Heart left ventricle (tissue), 13 donors: ENCODE measurements at regions not wholly inside any gene's neighbourhood (a gene's known extent, or its start where the extent isn't known, plus 50 kb on each side); places are given as distances from the start of the nearest gene placed in this dataset.

Source experiments
- CTCF ChIP-seq, 12 donors: fragments of 200-600 bp; sonication (generic) in 4 of 12; IDR thresholded peaks; one replicate each; pipeline versions ENCODE4 v1.5.0 to v1.8.0; 2018 to 2022; ENCODE audit warnings: antibody characterized with exemption in 12 of 12, mild to moderate bottlenecking in 5 of 12
- POLR2A ChIP-seq, 2 donors: fragments of 450-650 bp; IDR thresholded peaks; one replicate each; pipeline ENCODE4 v1.6.1; 2017; ENCODE audit warnings: antibody characterized with exemption in 2 of 2, mild to moderate bottlenecking in 2 of 2, moderate library complexity in 2 of 2
- donor health status: ischemic (EF 13 %, LVEDD 7.1; RV severe dilation, severe dysfunction).
- donor health status: DM: no; HTN: yes; CAD: no.
- donor health status: DM: no; HTN: no; CAD: no.
- donor health status: ischemic (EF 25% LVEDD 6.9; RV normal size, moderate dysfunction).
- donor health status: ischemic (EF 25% LVEDD 5.7; RV mildly dilated, moderate dysfunction).
- donor health status: ischemic (EF 35%, LVEDD 5.7; RV mildly dilated, moderate dysfunction).
- donor health status: nonischemic (EF 11% LVEDD 7.7; RV severe dilation, severe dysfunction).
- donor health status: DM: yes; HTN: yes; CAD: no.
- donor health status: PGD.
- donor health status: ischemic (EF 29% LVEDD 5.4; RV normal size, mild dysfunction).
- donor health status: nonischemic (EF 23%, LVEDD 6.1; RV moderate dilation, normal function).

- TF ChIP-seq CTCF (IDR thresholded peaks at IDR 0.05) (no peak), POLR2A (IDR thresholded peaks at IDR 0.05) (no peak)
These were observed 291.9 kb downstream of the IGSF11 start for GRCh38 chr3:118742760-118743159.
